GM12878 (cell line): ENCODE measurements at regions not wholly inside any gene's neighbourhood (a gene's known extent, or its start where the extent isn't known, plus 50 kb on each side); places are given as distances from the start of the nearest gene placed in this dataset.
A peak's percentile ranks its signal among the peaks of the same experiment; 100 is the strongest.

Experiments used
- ATF2 ChIP-seq: IDR thresholded peaks from 2 replicates; pipeline ENCODE4 v1.6.1; 2012; ENCODE audit warnings: low read length, inconsistent platforms
- BMI1 ChIP-seq: fragments of 450-650 bp; IDR thresholded peaks from 2 replicates; pipeline ENCODE4 v1.6.1; 2016; ENCODE audit warnings: mild to moderate bottlenecking, moderate library complexity, borderline replicate concordance
- CBX5 ChIP-seq: sonication (generic); IDR thresholded peaks from 2 replicates; pipeline ENCODE4 v1.6.1; 2016; ENCODE audit warnings: low read depth, moderate library complexity, mild to moderate bottlenecking, inconsistent platforms
- CEBPZ ChIP-seq: fragments of 150-350 bp; IDR thresholded peaks from 2 replicates; pipeline ENCODE4 v1.6.1; 2016; ENCODE audit warnings: low read depth, low read length
- CREB1 ChIP-seq: IDR thresholded peaks from 2 replicates; pipeline ENCODE4 v1.6.1; 2012; ENCODE audit warnings: low read depth, mild to moderate bottlenecking, inconsistent platforms
- DPF2 ChIP-seq: fragments of 450-650 bp; IDR thresholded peaks from 2 replicates; pipeline ENCODE4 v1.6.1; 2017; ENCODE audit warnings: mild to moderate bottlenecking
- HDGF ChIP-seq: fragments of 450-650 bp; IDR thresholded peaks from 2 replicates; pipeline ENCODE4 v1.6.1; 2016; ENCODE audit warnings: antibody characterized with exemption
- JUNB ChIP-seq: IDR thresholded peaks from 2 replicates; pipeline ENCODE4 v1.6.1; 2016; ENCODE audit warnings: antibody characterized with exemption, mild to moderate bottlenecking
- MLLT1 ChIP-seq: fragments of 450-650 bp; IDR thresholded peaks from 2 replicates; pipeline ENCODE4 v1.6.1; 2016; ENCODE audit warnings: mild to moderate bottlenecking
- MTA2 ChIP-seq: fragments of 450-650 bp; IDR thresholded peaks from 2 replicates; pipeline ENCODE4 v1.6.1; 2016; ENCODE audit warnings: low read depth, mild to moderate bottlenecking, moderate library complexity
- PKNOX1 ChIP-seq: fragments of 450-650 bp; IDR thresholded peaks from 2 replicates; pipeline ENCODE4 v1.6.1; 2016; ENCODE audit warnings: mild to moderate bottlenecking
- SMAD5 ChIP-seq: IDR thresholded peaks from 2 replicates; pipeline ENCODE4 v1.6.1; 2016; ENCODE audit warnings: antibody characterized with exemption, low read depth

GRCh38 chr11:95699631-95700470, 89.7 kb downstream of the FAM76B start (continued):
- TF ChIP-seq CEBPZ (no peak), SMAD5 (no peak), DPF2 (peak; percentile 72; the same call in 1 of the 2 replicates), CBX5 (no peak), MLLT1 (0 out of 2 replicates have a peak, but pooled peaks have one; percentile 58), PKNOX1 (peak; percentile 65), BMI1 (no peak), ATF2 (0 out of 2 replicates have a peak, but pooled peaks have one; percentile 28), JUNB (peak; percentile 33), HDGF (peak; percentile 85), MTA2 (no peak), CREB1 (no peak)
